IPS-NIHi7 (cell line): ENCODE measurements at regions not wholly inside any gene's neighbourhood (a gene's known extent, or its start where the extent isn't known, plus 50 kb on each side); places are given as distances from the start of the nearest gene placed in this dataset.
"Not testable (repeated sequence)": the region's sequence is repeated elsewhere in the genome, so short reads cannot be mapped to it uniquely, and the experiment has no call there.

Experiments
- DNase-seq: peaks from one replicate; pipeline ENCODE4 v3.0.0; 2012; ENCODE audit warnings: mixed read lengths; ENCODE audit errors: extremely low spot score

- DNase-seq: no peak
Observed at GRCh38 chr5:165393839-165394238, 1888.4 kb downstream of the MAT2B start.

GRCh38 chr5:165397516-165397915, 1892.1 kb downstream of the MAT2B start:
- no peak for DNase-seq

- no peak for DNase-seq
Observed at GRCh38 chr5:165400086-165400485, 1894.7 kb downstream of the MAT2B start.

GRCh38 chr5:165404917-165405316, 1899.5 kb downstream of the MAT2B start:
- DNase-seq: no peak

- DNase-seq: no peak
Observed at GRCh38 chr5:165405340-165405739, 1899.9 kb downstream of the MAT2B start.

GRCh38 chr5:165407352-165407751, 1901.9 kb downstream of the MAT2B start:
- no peak for DNase-seq

- no peak for DNase-seq
Observed at GRCh38 chr5:165410476-165410875, 1905.1 kb downstream of the MAT2B start.

- not testable (repeated sequence) for DNase-seq
Observed at GRCh38 chr5:165411532-165411931, 1906.1 kb downstream of the MAT2B start.

GRCh38 chr5:165420493-165420892, 1915.1 kb downstream of the MAT2B start:
- DNase-seq: no peak

GRCh38 chr5:165423697-165424299, 1918.4 kb downstream of the MAT2B start:
- no peak for DNase-seq

GRCh38 chr5:165425594-165425993, 1920.2 kb downstream of the MAT2B start:
- DNase-seq: no peak

GRCh38 chr5:165448753-165449152, 1943.3 kb downstream of the MAT2B start:
- no peak for DNase-seq

- DNase-seq: peak; percentile 43
Observed at GRCh38 chr5:165457859-165458481, 1952.6 kb downstream of the MAT2B start.

- DNase-seq: no peak
Observed at GRCh38 chr5:165459232-165459631, 1953.8 kb downstream of the MAT2B start.

- no peak for DNase-seq
Observed at GRCh38 chr5:165460911-165461310, 1955.5 kb downstream of the MAT2B start.

GRCh38 chr5:165477546-165477945, 1972.1 kb downstream of the MAT2B start:
- no peak for DNase-seq

GRCh38 chr5:165495829-165496380, 1990.5 kb downstream of the MAT2B start:
- no peak for DNase-seq

- peak; percentile 53 for DNase-seq
Observed at GRCh38 chr5:165497707-165498106, 1992.3 kb downstream of the MAT2B start.

- no peak for DNase-seq
Observed at GRCh38 chr5:165502893-165503691, 1997.7 kb downstream of the MAT2B start.

- DNase-seq: no peak
Observed at GRCh38 chr5:165504674-165505073, 1999.3 kb downstream of the MAT2B start.

GRCh38 chr5:165508286-165508685, 2002.9 kb downstream of the MAT2B start:
- no peak for DNase-seq

GRCh38 chr5:165508861-165509260, 2003.4 kb downstream of the MAT2B start:
- DNase-seq: no peak
